AG09319 (cell line): ENCODE measurements at regions not wholly inside any gene's neighbourhood (a gene's known extent, or its start where the extent isn't known, plus 50 kb on each side); places are given as distances from the start of the nearest gene placed in this dataset.

Experiments
- DNase-seq: peaks from one replicate; pipeline ENCODE4 v3.0.0-alpha.2; 2010; ENCODE audit warnings: low read depth; ENCODE audit errors: extremely low read depth
- TF ChIP-seq, protein P1 (sequence below): IDR thresholded peaks from 2 replicates; pipeline ENCODE4 v1.5.1; 2011; ENCODE audit warnings: low read depth, mild to moderate bottlenecking, inconsistent platforms, low read length, moderate library complexity

GRCh38 chr1:88210103-88210787, 473.8 kb upstream of the PKN2 start:
- TF ChIP-seq, protein P1, sequence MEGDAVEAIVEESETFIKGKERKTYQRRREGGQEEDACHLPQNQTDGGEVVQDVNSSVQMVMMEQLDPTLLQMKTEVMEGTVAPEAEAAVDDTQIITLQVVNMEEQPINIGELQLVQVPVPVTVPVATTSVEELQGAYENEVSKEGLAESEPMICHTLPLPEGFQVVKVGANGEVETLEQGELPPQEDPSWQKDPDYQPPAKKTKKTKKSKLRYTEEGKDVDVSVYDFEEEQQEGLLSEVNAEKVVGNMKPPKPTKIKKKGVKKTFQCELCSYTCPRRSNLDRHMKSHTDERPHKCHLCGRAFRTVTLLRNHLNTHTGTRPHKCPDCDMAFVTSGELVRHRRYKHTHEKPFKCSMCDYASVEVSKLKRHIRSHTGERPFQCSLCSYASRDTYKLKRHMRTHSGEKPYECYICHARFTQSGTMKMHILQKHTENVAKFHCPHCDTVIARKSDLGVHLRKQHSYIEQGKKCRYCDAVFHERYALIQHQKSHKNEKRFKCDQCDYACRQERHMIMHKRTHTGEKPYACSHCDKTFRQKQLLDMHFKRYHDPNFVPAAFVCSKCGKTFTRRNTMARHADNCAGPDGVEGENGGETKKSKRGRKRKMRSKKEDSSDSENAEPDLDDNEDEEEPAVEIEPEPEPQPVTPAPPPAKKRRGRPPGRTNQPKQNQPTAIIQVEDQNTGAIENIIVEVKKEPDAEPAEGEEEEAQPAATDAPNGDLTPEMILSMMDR, result no peak
- DNase-seq, result no peak

- DNase-seq, result no peak
These were observed 467.6 kb upstream of the PKN2 start for GRCh38 chr1:88216441-88216840.

DNA sequence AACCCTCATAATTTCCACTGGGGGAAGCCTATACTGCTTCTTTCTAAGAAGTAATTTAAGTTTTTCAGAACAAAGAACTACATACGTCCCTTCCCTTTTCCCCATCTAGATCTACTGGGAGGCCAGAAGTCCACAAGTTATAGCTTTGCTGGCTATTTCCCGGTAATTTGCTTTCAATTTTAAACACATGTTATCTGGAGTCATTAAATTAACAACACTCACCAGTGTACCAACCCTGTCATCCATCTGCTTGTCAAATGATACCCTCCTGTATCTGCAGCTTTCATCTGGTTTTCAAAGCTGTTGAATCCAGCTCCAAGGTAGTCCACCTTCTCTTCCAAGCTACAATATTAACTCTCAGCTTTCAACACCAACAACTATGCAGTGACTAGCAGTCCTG, 466.7 kb upstream of the PKN2 start:
- TF ChIP-seq, protein P1, result no peak
- DNase-seq, result no peak

More at GRCh38 chr1:88216441-88216840, 467.6 kb upstream of the PKN2 start:
- TF ChIP-seq, protein P1, result no peak

DNA sequence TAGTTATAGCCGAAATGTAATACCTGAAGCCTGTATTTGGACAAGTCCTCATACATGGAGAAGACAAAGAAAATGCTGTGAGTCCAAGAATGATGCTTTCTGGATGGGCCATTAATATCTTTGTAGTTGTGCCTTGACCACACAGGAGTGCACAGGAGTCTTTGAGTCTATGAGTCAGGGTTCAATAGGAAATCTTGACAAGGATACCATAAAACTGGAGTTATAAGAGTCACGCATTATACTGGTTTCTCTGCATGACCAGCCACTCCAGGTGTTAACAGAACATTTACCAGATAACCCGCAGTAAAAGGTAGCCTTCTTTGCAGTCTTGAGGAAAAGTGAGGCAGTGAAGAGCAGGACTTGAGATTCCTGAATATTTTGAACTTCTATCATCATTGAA, 464.6 kb upstream of the PKN2 start:
- no peak for DNase-seq
- TF ChIP-seq, protein P1, result no peak

DNA sequence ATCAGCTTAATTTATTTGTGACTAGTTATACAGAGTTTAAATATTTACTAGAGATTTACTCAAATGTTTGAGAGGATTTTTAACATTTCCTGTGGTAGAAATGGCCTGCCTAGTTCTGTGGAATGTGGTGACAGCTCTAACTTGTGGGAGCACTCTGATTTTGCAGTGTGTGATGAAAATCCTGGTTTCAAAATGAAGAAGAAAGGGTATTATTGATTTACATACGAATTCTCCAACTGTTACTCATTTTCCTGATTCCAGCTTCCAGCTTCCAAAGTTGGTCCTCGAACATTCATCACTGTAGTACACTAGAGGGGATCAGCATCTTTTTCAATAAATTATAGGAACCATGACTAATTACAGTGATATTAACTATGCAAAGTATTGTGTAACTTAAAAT, 462.7 kb upstream of the PKN2 start:
- TF ChIP-seq, protein P1, result no peak
- no peak for DNase-seq

DNA sequence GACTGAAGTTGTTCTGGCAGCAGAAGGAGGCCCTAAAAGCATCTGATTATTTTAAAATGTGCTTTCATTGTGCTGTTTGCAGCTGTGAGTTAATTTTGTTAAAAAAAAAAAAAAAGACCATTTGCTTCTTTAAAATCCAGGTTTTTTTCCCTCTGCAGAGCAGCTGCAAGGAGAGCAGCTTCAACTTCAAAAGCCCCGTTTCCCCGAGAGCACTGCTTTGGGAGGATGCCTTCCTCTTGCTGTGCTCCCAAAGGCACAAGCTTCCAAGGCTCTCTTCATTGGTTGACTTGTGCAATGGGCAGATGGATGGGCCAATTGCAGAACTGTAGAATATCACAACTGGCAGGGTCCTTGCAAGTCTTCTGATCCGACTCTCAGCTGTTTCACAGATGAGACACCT, 459.2 kb upstream of the PKN2 start:
- no peak for DNase-seq
- TF ChIP-seq, protein P1, result no peak

DNA sequence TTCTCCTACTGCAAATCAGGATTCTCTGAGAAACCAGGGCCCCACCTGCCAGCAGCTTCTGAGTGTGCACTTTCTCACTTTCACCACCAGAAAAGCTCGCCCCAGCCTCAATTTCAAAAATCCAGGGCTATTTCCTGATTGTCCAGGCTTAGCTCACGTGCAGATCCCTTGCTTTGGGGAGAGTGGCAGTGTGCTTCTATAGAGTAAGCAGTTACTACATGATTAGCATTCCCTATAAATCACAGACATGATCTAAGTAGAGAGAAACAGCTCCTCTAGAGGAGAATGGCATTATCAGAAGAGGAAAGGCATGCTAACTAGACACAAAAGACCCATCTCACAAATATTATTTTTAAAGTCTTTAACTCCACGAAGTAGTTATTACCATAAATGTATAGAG, 456.0 kb upstream of the PKN2 start:
- TF ChIP-seq, protein P1, result no peak
- no peak for DNase-seq
